ENCODE measurements at regions not wholly inside any gene's neighbourhood (a gene's known extent, or its start where the extent isn't known, plus 50 kb on each side); places are given as distances from the start of the nearest gene placed in this dataset.

DNA sequence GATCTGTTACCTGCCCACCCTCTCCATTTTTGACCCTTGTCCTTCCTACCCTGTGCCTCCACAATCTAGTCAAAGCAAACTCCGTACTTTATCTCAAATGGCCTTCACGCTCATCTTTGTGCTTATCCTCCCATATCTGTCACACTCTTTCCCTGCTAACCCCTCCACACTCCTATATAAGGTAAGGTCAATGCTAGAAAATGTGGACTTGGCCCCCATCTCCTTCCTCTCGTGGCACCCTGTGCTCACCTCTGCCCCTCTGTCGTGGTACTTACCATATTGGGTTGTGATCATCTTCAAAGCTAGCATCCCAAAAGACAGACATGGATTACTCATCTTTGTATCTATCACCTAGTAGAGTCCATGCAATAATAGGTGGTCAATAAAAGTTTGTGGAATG, 127.6 kb upstream of the FOXQ1 start:
- TF ChIP-seq, protein P1, sequence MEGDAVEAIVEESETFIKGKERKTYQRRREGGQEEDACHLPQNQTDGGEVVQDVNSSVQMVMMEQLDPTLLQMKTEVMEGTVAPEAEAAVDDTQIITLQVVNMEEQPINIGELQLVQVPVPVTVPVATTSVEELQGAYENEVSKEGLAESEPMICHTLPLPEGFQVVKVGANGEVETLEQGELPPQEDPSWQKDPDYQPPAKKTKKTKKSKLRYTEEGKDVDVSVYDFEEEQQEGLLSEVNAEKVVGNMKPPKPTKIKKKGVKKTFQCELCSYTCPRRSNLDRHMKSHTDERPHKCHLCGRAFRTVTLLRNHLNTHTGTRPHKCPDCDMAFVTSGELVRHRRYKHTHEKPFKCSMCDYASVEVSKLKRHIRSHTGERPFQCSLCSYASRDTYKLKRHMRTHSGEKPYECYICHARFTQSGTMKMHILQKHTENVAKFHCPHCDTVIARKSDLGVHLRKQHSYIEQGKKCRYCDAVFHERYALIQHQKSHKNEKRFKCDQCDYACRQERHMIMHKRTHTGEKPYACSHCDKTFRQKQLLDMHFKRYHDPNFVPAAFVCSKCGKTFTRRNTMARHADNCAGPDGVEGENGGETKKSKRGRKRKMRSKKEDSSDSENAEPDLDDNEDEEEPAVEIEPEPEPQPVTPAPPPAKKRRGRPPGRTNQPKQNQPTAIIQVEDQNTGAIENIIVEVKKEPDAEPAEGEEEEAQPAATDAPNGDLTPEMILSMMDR (IDR thresholded peaks at IDR 0.05; ENCODE audit: extremely low read depth, missing control alignments), result no peak
- DNase-seq (ENCODE audit: low spot score), result no peak

DNA sequence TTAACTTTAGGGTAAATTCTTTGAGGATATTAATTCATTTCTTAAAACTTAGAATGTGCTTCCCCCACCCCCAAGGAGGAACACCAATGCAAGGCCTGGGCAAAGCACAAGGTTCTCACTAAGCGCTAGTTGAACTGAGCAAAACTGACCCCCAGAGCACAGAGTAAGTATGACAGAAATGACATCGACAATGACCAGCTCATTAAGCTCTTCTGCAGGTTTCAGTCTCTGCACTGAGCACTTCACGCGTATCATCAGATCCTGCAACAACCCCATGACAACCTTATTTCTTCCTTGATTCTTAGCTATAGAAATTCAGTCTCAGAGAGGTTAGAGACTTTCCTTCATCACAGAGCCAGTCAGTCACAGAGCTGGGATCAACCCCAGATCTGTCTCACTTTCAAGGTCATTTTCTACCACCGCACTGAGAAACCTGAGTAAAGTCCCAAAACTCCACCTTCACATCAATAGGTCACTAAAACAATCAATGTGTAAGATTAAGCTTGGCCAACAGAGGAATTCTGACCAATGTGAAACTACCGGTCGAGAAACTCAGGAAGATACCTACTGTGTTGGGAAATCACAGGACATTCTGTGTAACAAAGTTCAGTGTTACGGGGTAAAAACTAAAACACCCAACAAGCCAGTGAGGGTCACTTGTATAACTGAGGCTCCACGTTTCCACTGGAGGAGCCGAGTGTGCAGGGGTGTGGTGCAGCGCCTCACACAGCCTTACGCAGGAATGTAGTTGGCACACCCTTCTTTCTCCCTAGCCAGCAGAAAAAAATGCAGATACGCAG, 129.0 kb upstream of the FOXQ1 start:
- no peak for DNase-seq (ENCODE audit: low spot score)
- TF ChIP-seq, protein P1 (IDR thresholded peaks at IDR 0.05; ENCODE audit: extremely low read depth, missing control alignments), result no peak

DNA sequence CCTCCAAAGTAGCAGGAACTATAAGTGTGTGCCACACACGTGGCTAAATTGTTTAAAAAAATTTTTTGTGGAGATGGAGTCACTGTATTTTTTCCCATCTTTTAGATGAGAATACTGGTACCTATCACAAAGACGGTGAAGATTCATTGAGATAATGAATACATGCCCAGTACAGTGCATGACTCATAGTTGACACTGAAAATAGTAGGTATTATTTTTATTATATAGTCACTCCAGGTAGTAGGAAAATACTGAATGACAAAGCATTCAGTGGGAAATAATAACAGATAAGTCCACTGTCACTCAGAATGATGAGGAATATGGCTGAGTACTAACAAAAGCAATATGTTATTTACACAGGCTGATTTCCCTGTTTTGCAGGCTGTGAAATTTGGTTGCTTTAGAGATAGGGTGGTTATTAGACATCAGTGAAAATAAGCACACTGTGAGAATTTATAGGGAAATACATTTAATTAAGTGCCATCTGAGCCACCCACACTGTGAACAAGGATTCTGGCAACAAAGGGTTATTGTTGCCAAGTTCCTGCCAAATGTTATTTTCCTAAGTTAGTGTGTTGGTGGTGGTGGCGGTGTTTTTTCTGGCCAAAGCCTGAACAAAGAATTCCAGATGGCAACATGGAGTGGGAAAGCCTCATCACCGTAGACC, 129.8 kb upstream of the FOXQ1 start:
- TF ChIP-seq, protein P1 (IDR thresholded peaks at IDR 0.05; ENCODE audit: extremely low read depth, missing control alignments), result no peak

DNA sequence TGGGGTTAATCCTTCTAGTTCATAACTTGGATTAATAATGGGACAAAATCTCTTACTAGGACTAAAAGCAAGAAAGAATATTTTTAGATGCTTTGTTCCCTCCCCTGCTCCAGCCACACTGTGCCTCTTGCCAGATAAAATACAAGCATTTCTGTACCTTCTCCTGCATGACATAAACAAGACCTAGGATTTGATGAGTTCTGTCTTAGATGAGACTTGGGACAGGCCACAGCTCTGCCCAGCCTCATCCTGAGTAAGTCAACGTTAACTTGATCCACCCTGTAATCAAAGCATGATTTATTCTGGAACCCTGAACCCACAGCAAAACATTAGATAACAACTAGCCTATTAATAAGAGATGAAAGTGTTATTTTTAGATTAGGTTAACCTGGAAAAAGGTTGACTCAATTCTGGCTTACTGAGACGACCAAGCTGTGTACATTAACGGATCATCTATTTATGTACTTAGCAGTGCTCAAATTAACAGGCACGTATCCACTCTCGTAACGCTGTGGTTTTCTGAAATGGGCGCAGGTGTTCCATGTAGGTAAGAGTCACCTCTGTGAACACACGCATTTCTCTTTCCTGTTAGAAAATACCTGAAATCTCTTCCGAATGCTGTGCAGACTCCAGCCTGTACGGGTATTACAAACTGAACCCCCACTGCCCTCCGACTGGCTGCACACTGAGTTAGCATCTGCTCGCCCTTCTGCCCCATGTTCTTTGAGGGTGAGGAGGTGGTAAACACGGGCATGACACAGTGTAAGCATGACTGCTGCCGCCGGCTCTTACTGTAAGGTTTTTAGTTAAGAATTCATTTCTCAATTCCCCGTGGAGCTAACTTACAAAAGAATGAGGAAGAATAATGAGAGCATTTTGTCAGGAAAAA, 132.1 kb upstream of the FOXQ1 start:
- no peak for DNase-seq (ENCODE audit: low spot score)
- TF ChIP-seq, protein P1 (IDR thresholded peaks at IDR 0.05; ENCODE audit: extremely low read depth, missing control alignments), result no peak

More for the DNA sequence above, 129.8 kb upstream of the FOXQ1 start:
- no peak for DNase-seq (ENCODE audit: low spot score)

DNA sequence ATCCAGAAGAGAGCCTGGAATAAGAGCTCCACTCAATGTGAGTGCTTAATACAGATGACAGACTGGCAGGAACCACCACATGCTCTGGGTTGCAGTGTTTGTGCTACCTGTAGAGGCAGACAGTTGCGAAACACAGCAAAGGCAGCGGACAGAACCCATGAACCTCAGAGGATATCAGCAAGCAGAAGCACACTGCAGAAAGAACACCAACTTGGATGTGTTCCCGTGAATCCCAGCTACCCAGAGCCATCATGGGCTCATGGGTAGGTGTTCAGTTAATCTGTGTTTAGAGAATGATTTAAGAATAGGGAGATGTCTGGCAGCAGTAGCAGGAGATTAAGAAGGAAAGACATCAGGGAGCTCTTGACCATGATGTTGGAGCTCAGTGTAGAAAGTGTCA, 133.3 kb upstream of the FOXQ1 start:
- TF ChIP-seq, protein P1 (IDR thresholded peaks at IDR 0.05; ENCODE audit: extremely low read depth, missing control alignments), result no peak
- no peak for DNase-seq (ENCODE audit: low spot score)

DNA sequence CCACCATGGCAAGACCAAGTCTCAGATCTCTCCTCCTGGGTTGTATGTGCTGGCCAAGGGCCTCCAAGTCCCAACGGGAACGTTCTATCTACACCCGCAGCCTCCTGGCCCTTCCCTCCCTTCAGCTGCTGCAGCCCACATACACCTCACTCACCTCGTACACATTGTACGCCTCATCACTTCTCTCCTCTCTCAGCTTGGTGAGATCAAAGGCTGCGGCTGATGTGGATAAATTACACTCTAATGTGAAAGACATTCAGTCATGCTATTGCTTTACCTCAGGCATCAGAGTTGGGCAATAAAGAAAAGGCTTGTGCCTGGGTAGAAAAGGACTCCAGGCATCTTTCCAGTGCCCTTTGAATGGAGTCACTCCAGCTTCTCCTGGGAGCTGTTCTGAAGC, 135.3 kb upstream of the FOXQ1 start:
- DNase-seq (ENCODE audit: low spot score), result no peak
- TF ChIP-seq, protein P1 (IDR thresholded peaks at IDR 0.05; ENCODE audit: extremely low read depth, missing control alignments), result no peak

Data from GM20000 (cell line).